Activated CD8-positive, alpha-beta T cell treated with anti-CD3 and anti-CD28 coated beads, Interleukin-2, amount 10 ng/mL, durations not matched to agents 7 days and 5 days (primary cell): ENCODE measurements at regions not wholly inside any gene's neighbourhood (a gene's known extent, or its start where the extent isn't known, plus 50 kb on each side); places are given as distances from the start of the nearest gene placed in this dataset.
"Not testable (repeated sequence)": the region's sequence is repeated elsewhere in the genome, so short reads cannot be mapped to it uniquely, and the experiment has no call there.

Experiments used
- ATAC-seq: fragments of 150-1000 bp; cut with Tn5 transposase; one replicate; pipeline ENCODE4 v1.10.0; 2021; ENCODE audit warnings: moderate library complexity
- CTCF ChIA-PET: fragments of 350-600 bp; sonication (Branson Sonifier 250); formaldehyde crosslinking; loops from one replicate; lab custom pipeline; 2021; ENCODE audit warnings: antibody characterized with exemption; lab: Charles Lee
- POLR2A ChIA-PET: fragments of 350-600 bp; sonication (Branson Sonifier 250); formaldehyde crosslinking; loops from one replicate; lab custom pipeline; 2021; ENCODE audit warnings: antibody characterized with exemption; lab: Charles Lee
- DNase-seq: peaks from one replicate; pipeline ENCODE4 v3.0.0-alpha.2; 2020
- H3K27ac Mint-ChIP-seq: one replicate; pipeline ENCODE4 v1.8.0; 2021; ENCODE audit warnings: mild to moderate bottlenecking, mixed read lengths
- H3K27me3 Mint-ChIP-seq: one replicate; pipeline ENCODE4 v1.8.0; 2021; ENCODE audit warnings: low read depth, mixed read lengths
- H3K36me3 Mint-ChIP-seq: one replicate; pipeline ENCODE4 v1.8.0; 2021; ENCODE audit warnings: low read depth, mixed read lengths
- H3K4me1 Mint-ChIP-seq: one replicate; pipeline ENCODE4 v1.8.0; 2021; ENCODE audit warnings: low read depth, mixed read lengths
- H3K4me3 Mint-ChIP-seq: one replicate; pipeline ENCODE4 v1.8.0; 2021; ENCODE audit warnings: mild to moderate bottlenecking, mixed read lengths
- H3K9me3 Mint-ChIP-seq: one replicate; pipeline ENCODE4 v1.8.0; 2022; ENCODE audit warnings: mixed read lengths; ENCODE audit not compliant: insufficient read depth

DNA sequence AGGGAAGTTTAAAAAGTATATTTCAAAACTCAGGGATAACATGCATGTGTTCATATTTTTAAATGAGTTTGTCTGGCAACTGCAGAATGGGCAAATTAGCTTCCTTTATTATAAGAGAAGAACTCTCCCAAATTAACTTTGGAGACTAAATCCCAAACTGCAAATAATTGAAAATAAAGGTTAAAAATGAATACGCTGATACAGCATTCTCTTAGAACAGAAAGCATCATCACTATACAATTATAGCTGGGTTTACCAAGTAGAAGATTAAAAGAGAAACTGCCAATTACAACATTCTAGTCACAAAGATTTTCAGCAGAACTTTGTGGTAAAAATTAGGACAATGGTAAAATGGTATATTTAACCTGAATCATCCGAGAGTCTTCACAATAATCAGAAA, 73.3 kb downstream of the OLFM4 start:
- CTCF ChIA-PET, result no interaction called here
- Mint-ChIP-seq H3K4me3 (no peak overlapping the region), H3K27ac (no peak overlapping the region), H3K27me3 (no peaks in the 10 kb centered on the region), H3K4me1 (no peaks in the 10 kb centered on the region), H3K36me3 (no peaks in the 10 kb centered on the region), H3K9me3 (no peaks in the 10 kb centered on the region)
- POLR2A ChIA-PET, result no interaction called here
- no peak for ATAC-seq
- DNase-seq, result no peak

- H3K27ac Mint-ChIP-seq, result no peak overlapping the region
- ChIA-PET POLR2A (no interaction called here), CTCF (no interaction called here)
- no peak overlapping the region for H3K4me3 Mint-ChIP-seq
- no peaks in the 10 kb centered on the region for H3K9me3 Mint-ChIP-seq
- H3K4me1 Mint-ChIP-seq, result no peaks in the 10 kb centered on the region
- no peaks in the 10 kb centered on the region for H3K27me3 Mint-ChIP-seq
- no peaks in the 10 kb centered on the region for H3K36me3 Mint-ChIP-seq
- no peak for ATAC-seq
- DNase-seq, result no peak
These were observed 75.5 kb downstream of the OLFM4 start for GRCh38 chr13:53104136-53104535.

- H3K4me3 Mint-ChIP-seq, result no peak overlapping the region
- no peaks in the 10 kb centered on the region for H3K36me3 Mint-ChIP-seq
- H3K9me3 Mint-ChIP-seq, result no peaks in the 10 kb centered on the region
- H3K27me3 Mint-ChIP-seq, result no peaks in the 10 kb centered on the region
- ATAC-seq (no peak), DNase-seq (no peak)
- ChIA-PET CTCF (no interaction called here), POLR2A (no interaction called here)
- no peak overlapping the region for H3K27ac Mint-ChIP-seq
- no peaks in the 10 kb centered on the region for H3K4me1 Mint-ChIP-seq
These were observed 76.9 kb downstream of the OLFM4 start for GRCh38 chr13:53105477-53105876.

- ChIA-PET CTCF (no interaction called here), POLR2A (no interaction called here)
- ATAC-seq (no peak), DNase-seq (no peak)
- Mint-ChIP-seq H3K4me1 (no peaks in the 10 kb centered on the region), H3K9me3 (no peaks in the 10 kb centered on the region), H3K4me3 (no peak overlapping the region), H3K36me3 (no peaks in the 10 kb centered on the region), H3K27me3 (no peaks in the 10 kb centered on the region), H3K27ac (no peak overlapping the region)
These were observed 77.3 kb downstream of the OLFM4 start for GRCh38 chr13:53105890-53106289.

- ChIA-PET POLR2A (no interaction called here), CTCF (no interaction called here)
- Mint-ChIP-seq H3K27me3 (no peaks in the 10 kb centered on the region), H3K4me1 (no peaks in the 10 kb centered on the region), H3K27ac (no peak overlapping the region), H3K4me3 (no peak overlapping the region), H3K36me3 (no peaks in the 10 kb centered on the region), H3K9me3 (no peaks in the 10 kb centered on the region)
- DNase-seq (no peak), ATAC-seq (no peak)
These were observed 81.6 kb downstream of the OLFM4 start for GRCh38 chr13:53110181-53110580.

DNA sequence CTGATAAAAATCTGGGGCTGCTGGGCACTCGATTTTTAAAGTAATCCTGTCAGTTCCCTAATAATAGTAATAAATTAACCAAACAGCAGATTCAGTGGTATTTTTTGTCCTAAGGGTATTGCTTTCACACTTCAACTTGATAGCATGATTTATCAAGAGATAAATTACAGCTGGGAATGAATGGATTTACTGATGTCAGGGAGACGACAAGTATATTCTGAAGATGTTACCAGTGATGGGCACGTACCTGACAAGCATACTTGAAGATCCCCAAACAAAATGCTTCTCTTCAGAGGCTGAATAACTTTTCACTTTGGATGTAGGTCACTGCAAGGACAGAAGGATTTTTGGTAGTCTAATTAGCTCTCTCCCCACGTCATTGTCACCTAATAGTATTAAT, 82.0 kb downstream of the OLFM4 start:
- DNase-seq (no peak), ATAC-seq (no peak)
- Mint-ChIP-seq H3K36me3 (no peaks in the 10 kb centered on the region), H3K9me3 (no peaks in the 10 kb centered on the region), H3K4me3 (no peak overlapping the region), H3K27me3 (no peaks in the 10 kb centered on the region), H3K4me1 (no peaks in the 10 kb centered on the region), H3K27ac (no peak overlapping the region)
- ChIA-PET CTCF (no interaction called here), POLR2A (no interaction called here)

DNA sequence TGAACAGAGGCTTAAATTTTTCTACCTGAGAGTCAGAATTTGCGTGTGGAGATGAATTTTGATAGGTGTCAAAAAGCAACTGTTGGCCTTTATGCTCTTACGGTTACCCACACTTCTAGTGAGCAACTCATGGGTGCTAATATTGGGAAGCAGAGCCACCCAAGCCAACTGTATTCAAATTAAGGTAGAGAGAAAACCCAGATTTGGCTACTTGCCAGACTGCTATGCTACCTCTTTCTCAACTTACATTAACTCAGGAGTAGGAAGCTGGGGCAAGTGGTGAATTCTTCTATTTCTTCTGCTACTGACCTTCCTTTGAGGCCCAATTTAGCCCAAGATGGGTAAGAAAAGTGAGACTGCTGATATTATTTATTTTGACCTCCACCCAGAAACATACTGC, 83.9 kb downstream of the OLFM4 start:
- H3K27ac Mint-ChIP-seq, result no peak overlapping the region
- H3K36me3 Mint-ChIP-seq, result no peaks in the 10 kb centered on the region
- CTCF ChIA-PET, result no interaction called here
- H3K9me3 Mint-ChIP-seq, result peaks cover 6% of the 10 kb centered on the region
- no peaks in the 10 kb centered on the region for H3K27me3 Mint-ChIP-seq
- POLR2A ChIA-PET, result no interaction called here
- no peak overlapping the region for H3K4me3 Mint-ChIP-seq
- DNase-seq (no peak), ATAC-seq (no peak)
- H3K4me1 Mint-ChIP-seq, result no peaks in the 10 kb centered on the region

- CTCF ChIA-PET, H3K4me1 Mint-ChIP-seq, H3K4me3 Mint-ChIP-seq, H3K36me3 Mint-ChIP-seq, POLR2A ChIA-PET, DNase-seq, ATAC-seq, H3K27me3 Mint-ChIP-seq, H3K9me3 Mint-ChIP-seq, H3K27ac Mint-ChIP-seq: not testable (repeated sequence)
These were observed 88.4 kb downstream of the OLFM4 start for GRCh38 chr13:53117048-53117447.

- ChIA-PET CTCF (no interaction called here), POLR2A (no interaction called here)
- ATAC-seq (no peak), DNase-seq (no peak)
- Mint-ChIP-seq H3K27me3 (no peaks in the 10 kb centered on the region), H3K27ac (no peak overlapping the region), H3K36me3 (no peaks in the 10 kb centered on the region), H3K4me3 (no peak overlapping the region), H3K4me1 (no peaks in the 10 kb centered on the region), H3K9me3 (peaks cover 2% of the 10 kb centered on the region)
These were observed 92.6 kb downstream of the OLFM4 start for GRCh38 chr13:53121131-53121773.

DNA sequence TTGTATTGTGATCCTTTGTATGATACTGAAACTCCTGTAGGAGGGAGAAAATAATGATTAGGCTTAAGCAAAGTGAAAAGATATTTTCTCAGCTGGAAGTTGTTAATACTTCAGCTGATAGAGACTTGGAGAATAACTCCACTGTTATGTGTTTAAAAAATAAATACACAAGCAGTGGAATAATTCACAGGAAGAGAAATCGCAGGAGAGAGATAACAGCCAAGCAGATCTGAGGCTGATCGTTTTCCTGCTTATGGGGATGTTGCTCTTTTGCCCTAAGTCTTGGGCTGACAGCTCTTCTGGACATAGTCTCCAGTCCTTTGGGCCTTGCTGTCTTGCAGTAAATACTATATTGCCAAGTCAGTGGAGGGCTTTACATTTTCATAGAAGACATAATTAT, 93.3 kb downstream of the OLFM4 start:
- POLR2A ChIA-PET, result no interaction called here
- CTCF ChIA-PET, result no interaction called here
- Mint-ChIP-seq H3K36me3 (no peaks in the 10 kb centered on the region), H3K4me3 (no peak overlapping the region), H3K9me3 (no peaks in the 10 kb centered on the region), H3K4me1 (no peaks in the 10 kb centered on the region), H3K27me3 (no peaks in the 10 kb centered on the region), H3K27ac (no peak overlapping the region)
- ATAC-seq (no peak), DNase-seq (no peak)

DNA sequence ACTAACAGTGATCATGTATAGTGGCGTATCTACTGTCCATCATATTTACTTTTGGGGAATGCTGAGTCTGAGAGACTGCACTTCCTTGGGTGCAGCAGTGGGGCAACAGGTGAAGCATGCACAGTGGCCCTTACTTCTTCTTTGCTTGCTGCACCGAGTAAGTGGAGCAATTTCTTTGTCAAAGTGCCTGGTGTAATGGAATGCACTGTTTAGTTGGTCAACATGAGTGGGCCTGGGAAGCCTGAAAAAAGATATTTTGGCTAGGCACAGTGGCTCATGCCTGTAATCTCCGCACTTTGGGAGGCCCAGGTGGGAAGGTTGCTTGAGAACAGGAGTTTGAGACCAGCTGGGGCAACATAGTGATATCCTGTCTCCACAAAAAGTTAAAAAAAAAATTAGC, 94.9 kb downstream of the OLFM4 start:
- DNase-seq, result no peak
- H3K4me1 Mint-ChIP-seq, result no peaks in the 10 kb centered on the region
- POLR2A ChIA-PET, result no interaction called here
- H3K27me3 Mint-ChIP-seq, result no peaks in the 10 kb centered on the region
- H3K36me3 Mint-ChIP-seq, result no peaks in the 10 kb centered on the region
- no peak overlapping the region for H3K4me3 Mint-ChIP-seq
- H3K9me3 Mint-ChIP-seq, result no peaks in the 10 kb centered on the region
- CTCF ChIA-PET, result no interaction called here
- no peak overlapping the region for H3K27ac Mint-ChIP-seq
- ATAC-seq, result no peak

DNA sequence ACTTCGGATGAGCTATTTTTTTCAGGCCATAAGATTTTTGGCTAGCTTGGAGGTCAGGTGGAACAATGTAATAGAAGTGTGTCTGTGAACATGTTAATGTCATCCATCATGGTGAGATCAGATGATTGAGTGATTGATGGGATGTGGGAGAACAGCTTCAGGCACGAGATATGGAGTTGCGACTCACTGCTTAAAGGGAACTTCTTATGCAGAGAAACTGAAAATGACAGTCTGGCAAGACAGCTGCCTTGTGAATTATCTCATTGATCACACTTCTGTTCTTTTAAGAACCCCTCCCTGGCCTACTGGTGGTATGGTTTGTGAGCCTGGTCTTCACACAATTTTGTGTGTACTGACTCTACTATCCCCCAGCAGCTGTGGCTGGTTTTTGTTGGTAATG, 96.0 kb downstream of the OLFM4 start:
- no peak overlapping the region for H3K27ac Mint-ChIP-seq
- CTCF ChIA-PET, result interaction anchor here (1.0 kb wide), 1 partner anchor 27 kb away, joined by 3 read pairs; no protein-coding TSS in a partner anchor
- ATAC-seq (no peak), DNase-seq (no peak)
- no peaks in the 10 kb centered on the region for H3K27me3 Mint-ChIP-seq
- no peaks in the 10 kb centered on the region for H3K36me3 Mint-ChIP-seq
- no peaks in the 10 kb centered on the region for H3K4me1 Mint-ChIP-seq
- no peak overlapping the region for H3K4me3 Mint-ChIP-seq
- POLR2A ChIA-PET, result no interaction called here
- no peaks in the 10 kb centered on the region for H3K9me3 Mint-ChIP-seq

- no peak for DNase-seq
- Mint-ChIP-seq H3K36me3 (no peaks in the 10 kb centered on the region), H3K9me3 (no peaks in the 10 kb centered on the region), H3K27ac (no peak overlapping the region), H3K4me3 (no peak overlapping the region), H3K4me1 (no peaks in the 10 kb centered on the region), H3K27me3 (peaks cover 2% of the 10 kb centered on the region)
- ChIA-PET POLR2A (no interaction called here), CTCF (no interaction called here)
- ATAC-seq, result no peak
These were observed 98.2 kb downstream of the OLFM4 start for GRCh38 chr13:53126841-53127245.
